ENCODE measurements at regions not wholly inside any gene's neighbourhood (a gene's known extent, or its start where the extent isn't known, plus 50 kb on each side); places are given as distances from the start of the nearest gene placed in this dataset.

- DNase-seq = no peak
Observed at GRCh38 chr3:102757950-102758349, 323.1 kb downstream of the ZPLD1 start.

- no peak for DNase-seq
Observed at GRCh38 chr3:102761766-102762165, 327.0 kb downstream of the ZPLD1 start.

GRCh38 chr3:102790747-102791325 lies 356.0 kb downstream of the ZPLD1 start:
- DNase-seq = no peak

- no peak for DNase-seq
Observed at GRCh38 chr3:102791641-102792589, 357.1 kb downstream of the ZPLD1 start.

- DNase-seq = no peak
Observed at GRCh38 chr3:102796804-102797203, 362.0 kb downstream of the ZPLD1 start.

- DNase-seq = no peak
Observed at GRCh38 chr3:102802819-102803420, 368.1 kb downstream of the ZPLD1 start.

- no peak for DNase-seq
Observed at GRCh38 chr3:102810937-102811336, 376.1 kb downstream of the ZPLD1 start.

- DNase-seq = no peak
Observed at GRCh38 chr3:102826636-102827035, 391.8 kb downstream of the ZPLD1 start.

- no peak for DNase-seq
Observed at GRCh38 chr3:102827386-102827785, 392.6 kb downstream of the ZPLD1 start.

- no peak for DNase-seq
Observed at GRCh38 chr3:102830415-102830814, 395.6 kb downstream of the ZPLD1 start.

- DNase-seq = no peak
Observed at GRCh38 chr3:102841866-102842265, 407.1 kb downstream of the ZPLD1 start.

- no peak for DNase-seq
Observed at GRCh38 chr3:102866845-102867244, 432.0 kb downstream of the ZPLD1 start.

- no peak for DNase-seq
Observed at GRCh38 chr3:102883515-102883914, 448.7 kb downstream of the ZPLD1 start.

GRCh38 chr3:102885289-102885688 lies 450.5 kb downstream of the ZPLD1 start:
- DNase-seq = no peak

GRCh38 chr3:102887431-102887830 lies 452.6 kb downstream of the ZPLD1 start:
- no peak for DNase-seq

- DNase-seq = no peak
Observed at GRCh38 chr3:102896851-102897621, 462.2 kb downstream of the ZPLD1 start.

- DNase-seq = no peak
Observed at GRCh38 chr3:102904629-102905028, 469.8 kb downstream of the ZPLD1 start.

- no peak for DNase-seq
Observed at GRCh38 chr3:102905811-102906210, 471.0 kb downstream of the ZPLD1 start.

- DNase-seq = no peak
Observed at GRCh38 chr3:102906818-102907217, 472.0 kb downstream of the ZPLD1 start.

- DNase-seq = no peak
Observed at GRCh38 chr3:102909904-102910303, 475.1 kb downstream of the ZPLD1 start.

GRCh38 chr3:102916532-102916931 lies 481.7 kb downstream of the ZPLD1 start:
- no peak for DNase-seq

- DNase-seq = no peak
Observed at GRCh38 chr3:102926618-102927017, 491.8 kb downstream of the ZPLD1 start.

- no peak for DNase-seq
Observed at GRCh38 chr3:102933377-102933776, 498.6 kb downstream of the ZPLD1 start.
